H1 (cell line): ENCODE measurements at regions not wholly inside any gene's neighbourhood (a gene's known extent, or its start where the extent isn't known, plus 50 kb on each side); places are given as distances from the start of the nearest gene placed in this dataset.

ENCODE experiments used
- BCL11A ChIP-seq, 2 experiments: IDR thresholded peaks; one replicate each; pipeline ENCODE4 v1.6.1; 2011; ENCODE audit warnings: low read depth in 2 of 2, low read length in 2 of 2, mild to moderate bottlenecking in 2 of 2
- CHD2 ChIP-seq: IDR thresholded peaks from 2 replicates; pipeline ENCODE4 v1.6.1; 2012; ENCODE audit warnings: low read length, improper control_type of control experiment
- CTCF ChIP-seq, 3 experiments: IDR thresholded peaks; 1 replicate in 2 of 3; 2 replicates in 1 of 3; pipeline versions ENCODE4 v1.5.1 to v1.6.1; 2011; ENCODE audit warnings: low read length in 3 of 3, mild to moderate bottlenecking in 3 of 3, inconsistent platforms in 2 of 3, low read depth in 1 of 3, moderate library complexity in 1 of 3; ENCODE audit not compliant: insufficient read depth in 1 of 3; ENCODE audit errors: control extremely low read depth in 1 of 3
- FOSL1 ChIP-seq: IDR thresholded peaks from 2 replicates; pipeline ENCODE4 v1.6.1; 2011; ENCODE audit warnings: mild to moderate bottlenecking, low read depth, low read length, moderate library complexity; ENCODE audit not compliant: insufficient read depth

- TF ChIP-seq CHD2: no peak
- TF ChIP-seq BCL11A (IDR thresholded peaks at IDR 0.05; ENCODE audit: low read depth in 2 of 2, low read length in 2 of 2): no peak
- no peak for TF ChIP-seq FOSL1
- TF ChIP-seq CTCF (IDR thresholded peaks at IDR 0.05; ENCODE audit: control extremely low read depth in 1 of 3, insufficient read depth in 1 of 3, low read depth in 1 of 3, low read length in 3 of 3): no peak
Observed at GRCh38 chrX:145475725-145476124, 228.4 kb downstream of the SPANXN1 start.
